OCI-LY3 (cell line): ENCODE measurements at regions not wholly inside any gene's neighbourhood (a gene's known extent, or its start where the extent isn't known, plus 50 kb on each side); places are given as distances from the start of the nearest gene placed in this dataset.

Experiments used
- EZH2phosphoT487 ChIP-seq: fragments of 200-600 bp; shearing (Covaris generic); IDR thresholded peaks from 2 replicates; pipeline ENCODE4 v1.6.1; 2018; ENCODE audit warnings: antibody characterized with exemption, mixed run types, low read depth
- TF ChIP-seq, protein P1 (sequence below): fragments of 200-600, 300-600 bp; sonication (generic); IDR thresholded peaks from 2 replicates; pipeline ENCODE4 v1.5.1; 2014; ENCODE audit warnings: antibody characterized with exemption, low read length, low read depth

GRCh38 chr22:49360746-49361145 lies 466.9 kb downstream of the BRD1 start:
- TF ChIP-seq, protein P1, sequence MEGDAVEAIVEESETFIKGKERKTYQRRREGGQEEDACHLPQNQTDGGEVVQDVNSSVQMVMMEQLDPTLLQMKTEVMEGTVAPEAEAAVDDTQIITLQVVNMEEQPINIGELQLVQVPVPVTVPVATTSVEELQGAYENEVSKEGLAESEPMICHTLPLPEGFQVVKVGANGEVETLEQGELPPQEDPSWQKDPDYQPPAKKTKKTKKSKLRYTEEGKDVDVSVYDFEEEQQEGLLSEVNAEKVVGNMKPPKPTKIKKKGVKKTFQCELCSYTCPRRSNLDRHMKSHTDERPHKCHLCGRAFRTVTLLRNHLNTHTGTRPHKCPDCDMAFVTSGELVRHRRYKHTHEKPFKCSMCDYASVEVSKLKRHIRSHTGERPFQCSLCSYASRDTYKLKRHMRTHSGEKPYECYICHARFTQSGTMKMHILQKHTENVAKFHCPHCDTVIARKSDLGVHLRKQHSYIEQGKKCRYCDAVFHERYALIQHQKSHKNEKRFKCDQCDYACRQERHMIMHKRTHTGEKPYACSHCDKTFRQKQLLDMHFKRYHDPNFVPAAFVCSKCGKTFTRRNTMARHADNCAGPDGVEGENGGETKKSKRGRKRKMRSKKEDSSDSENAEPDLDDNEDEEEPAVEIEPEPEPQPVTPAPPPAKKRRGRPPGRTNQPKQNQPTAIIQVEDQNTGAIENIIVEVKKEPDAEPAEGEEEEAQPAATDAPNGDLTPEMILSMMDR: no peak
- TF ChIP-seq EZH2phosphoT487: no peak
